PC-9 (cell line): ENCODE measurements at regions not wholly inside any gene's neighbourhood (a gene's known extent, or its start where the extent isn't known, plus 50 kb on each side); places are given as distances from the start of the nearest gene placed in this dataset.

Experiments
- CTCF ChIP-seq: fragments of 200-600 bp; sonication (generic); conservative IDR thresholded peaks from 2 replicates; pipeline ENCODE4 v1.6.1; 2017; ENCODE audit warnings: mixed run types, antibody characterized with exemption, mild to moderate bottlenecking, moderate library complexity
- EZH2 ChIP-seq: fragments of 200-600 bp; sonication (generic); IDR thresholded peaks from 2 replicates; pipeline ENCODE4 v1.8.0; 2017; ENCODE audit warnings: antibody characterized with exemption, low read depth

GRCh38 chr7:35386082-35386815 lies 132.3 kb upstream of the TBX20 start:
- TF ChIP-seq CTCF: no peak
- no peak for TF ChIP-seq EZH2
